RWPE2 (cell line): ENCODE measurements at regions not wholly inside any gene's neighbourhood (a gene's known extent, or its start where the extent isn't known, plus 50 kb on each side); places are given as distances from the start of the nearest gene placed in this dataset.

ENCODE experiments used
- ATAC-seq: fragments of 200-7000 bp; cut with Tn5 transposase; 3 replicates; pipeline ENCODE4 v1.9.1; 2021; ENCODE audit warnings: low read depth
- DNase-seq: peaks from one replicate; pipeline ENCODE4 v3.0.0-alpha.2; 2020; ENCODE audit warnings: low spot score
- H3K27ac ChIP-seq: fragments of 450-650 bp; 2 replicates; pipeline ENCODE4 v1.5.1; 2017; ENCODE audit warnings: mild to moderate bottlenecking; ENCODE audit not compliant: poor library complexity, severe bottlenecking
- H3K27me3 ChIP-seq: fragments of 250-450 bp; sonication (Bioruptor Pico); 2 replicates; pipeline ENCODE4 v1.5.1; 2021; ENCODE audit warnings: mild to moderate bottlenecking, moderate library complexity; ENCODE audit not compliant: insufficient read depth, poor library complexity, severe bottlenecking
- H3K36me3 ChIP-seq: fragments of 250-450 bp; sonication (Bioruptor Pico); 2 replicates; pipeline ENCODE4 v1.5.1; 2020; ENCODE audit warnings: low read depth, mild to moderate bottlenecking, moderate library complexity
- H3K4me1 ChIP-seq: fragments of 250-450 bp; sonication (Bioruptor Pico); 2 replicates; pipeline ENCODE4 v1.5.1; 2021; ENCODE audit warnings: mild to moderate bottlenecking, moderate library complexity; ENCODE audit not compliant: insufficient read depth, poor library complexity, severe bottlenecking
- H3K4me3 ChIP-seq: fragments of 250-450 bp; sonication (Bioruptor Pico); 2 replicates; pipeline ENCODE4 v1.5.1; 2021; ENCODE audit warnings: mild to moderate bottlenecking, moderate library complexity; ENCODE audit not compliant: severe bottlenecking
- H3K9me3 ChIP-seq: fragments of 250-450 bp; sonication (Bioruptor Pico); 2 replicates; pipeline ENCODE4 v1.5.1; 2021; ENCODE audit warnings: mild to moderate bottlenecking, moderate library complexity; ENCODE audit not compliant: severe bottlenecking
- TF ChIP-seq, protein P1 (sequence below): fragments of 450-650 bp; IDR thresholded peaks from one replicate; pipeline ENCODE4 v1.5.1; 2017; ENCODE audit warnings: mild to moderate bottlenecking, moderate library complexity; ENCODE audit not compliant: poor library complexity, severe bottlenecking

DNA sequence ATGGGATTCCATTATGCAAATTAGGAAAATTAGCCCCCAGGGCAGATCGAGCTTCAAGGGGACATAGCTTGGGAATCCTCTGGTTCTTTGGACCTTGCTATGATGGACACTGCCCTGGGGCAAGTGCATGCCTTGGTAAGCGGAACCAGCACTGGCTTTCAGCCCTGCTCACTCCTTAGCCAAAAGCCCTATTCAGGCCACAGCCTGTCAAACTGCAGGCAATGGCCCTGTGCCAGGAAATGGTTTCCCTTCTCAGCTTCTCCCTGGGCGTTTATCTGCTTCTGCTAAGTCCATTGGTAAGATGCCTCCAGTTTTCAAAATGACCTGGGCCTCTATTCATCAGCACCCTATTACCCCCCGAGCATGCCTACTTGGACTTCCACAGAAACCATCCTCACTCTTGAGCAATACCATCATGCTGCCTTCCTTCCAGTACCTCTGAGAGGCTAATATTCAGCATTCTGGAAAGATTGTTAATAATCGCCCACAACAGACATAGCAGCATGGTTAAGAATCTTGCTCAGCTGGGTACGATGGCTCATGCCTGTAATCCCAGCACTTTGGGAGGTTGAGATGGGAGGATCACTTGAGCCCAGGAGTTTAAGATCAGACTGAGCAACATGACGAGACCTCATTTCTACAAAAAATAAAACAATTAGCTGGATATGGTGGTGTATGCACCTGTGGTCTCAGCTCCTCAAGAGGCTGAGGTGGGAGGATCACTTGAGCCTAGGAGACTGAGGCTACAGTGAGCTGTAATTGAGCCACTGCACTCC lies 918.6 kb upstream of the AUTS2 start:
- no peaks in the 10 kb centered on the region for H3K36me3 ChIP-seq
- no peak for ATAC-seq
- no peak for DNase-seq
- no peak overlapping the region for H3K4me3 ChIP-seq
- TF ChIP-seq, protein P1, sequence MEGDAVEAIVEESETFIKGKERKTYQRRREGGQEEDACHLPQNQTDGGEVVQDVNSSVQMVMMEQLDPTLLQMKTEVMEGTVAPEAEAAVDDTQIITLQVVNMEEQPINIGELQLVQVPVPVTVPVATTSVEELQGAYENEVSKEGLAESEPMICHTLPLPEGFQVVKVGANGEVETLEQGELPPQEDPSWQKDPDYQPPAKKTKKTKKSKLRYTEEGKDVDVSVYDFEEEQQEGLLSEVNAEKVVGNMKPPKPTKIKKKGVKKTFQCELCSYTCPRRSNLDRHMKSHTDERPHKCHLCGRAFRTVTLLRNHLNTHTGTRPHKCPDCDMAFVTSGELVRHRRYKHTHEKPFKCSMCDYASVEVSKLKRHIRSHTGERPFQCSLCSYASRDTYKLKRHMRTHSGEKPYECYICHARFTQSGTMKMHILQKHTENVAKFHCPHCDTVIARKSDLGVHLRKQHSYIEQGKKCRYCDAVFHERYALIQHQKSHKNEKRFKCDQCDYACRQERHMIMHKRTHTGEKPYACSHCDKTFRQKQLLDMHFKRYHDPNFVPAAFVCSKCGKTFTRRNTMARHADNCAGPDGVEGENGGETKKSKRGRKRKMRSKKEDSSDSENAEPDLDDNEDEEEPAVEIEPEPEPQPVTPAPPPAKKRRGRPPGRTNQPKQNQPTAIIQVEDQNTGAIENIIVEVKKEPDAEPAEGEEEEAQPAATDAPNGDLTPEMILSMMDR: no peak
- H3K4me1 ChIP-seq: no peaks in the 10 kb centered on the region
- H3K27me3 ChIP-seq: no peaks in the 10 kb centered on the region
- no peak overlapping the region for H3K27ac ChIP-seq
- H3K9me3 ChIP-seq: no peaks in the 10 kb centered on the region

GRCh38 chr7:68680235-68680872 lies 917.9 kb upstream of the AUTS2 start:
- no peaks in the 10 kb centered on the region for H3K36me3 ChIP-seq
- H3K27ac ChIP-seq: no peak overlapping the region
- ATAC-seq (no peak), DNase-seq (no peak)
- H3K27me3 ChIP-seq: no peaks in the 10 kb centered on the region
- TF ChIP-seq, protein P1: no peak
- no peaks in the 10 kb centered on the region for H3K9me3 ChIP-seq
- no peaks in the 10 kb centered on the region for H3K4me1 ChIP-seq
- H3K4me3 ChIP-seq: no peak overlapping the region

DNA sequence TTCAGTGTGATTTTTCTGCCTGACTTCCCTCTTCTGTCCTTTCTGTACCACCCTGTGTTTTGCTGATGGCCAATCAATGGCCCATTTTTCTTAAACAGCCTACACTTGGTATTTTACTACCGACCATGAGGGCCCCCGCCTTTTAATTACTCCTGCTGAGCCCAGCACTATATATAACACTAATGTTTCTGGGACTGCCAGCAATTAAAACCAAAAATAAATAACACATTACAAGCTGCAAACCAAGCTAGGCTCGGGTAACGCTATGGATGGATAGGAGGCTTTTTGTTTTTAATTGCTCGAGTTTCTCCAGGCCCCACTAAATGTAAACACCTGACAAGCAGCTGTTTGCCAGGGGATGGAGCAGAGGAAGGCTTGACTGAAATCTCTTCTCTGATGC lies 915.4 kb upstream of the AUTS2 start:
- ATAC-seq (no peak), DNase-seq (no peak)
- Histone ChIP-seq H3K4me1 (no peaks in the 10 kb centered on the region), H3K36me3 (no peaks in the 10 kb centered on the region), H3K4me3 (no peak overlapping the region), H3K27ac (no peak overlapping the region), H3K9me3 (no peaks in the 10 kb centered on the region), H3K27me3 (no peaks in the 10 kb centered on the region)
- TF ChIP-seq, protein P1: no peak

GRCh38 chr7:68684246-68684839 lies 913.9 kb upstream of the AUTS2 start:
- no peak for DNase-seq
- H3K36me3 ChIP-seq: no peaks in the 10 kb centered on the region
- H3K27me3 ChIP-seq: no peaks in the 10 kb centered on the region
- H3K27ac ChIP-seq: no peak overlapping the region
- no peaks in the 10 kb centered on the region for H3K9me3 ChIP-seq
- TF ChIP-seq, protein P1: no peak
- H3K4me3 ChIP-seq: no peak overlapping the region
- H3K4me1 ChIP-seq: no peaks in the 10 kb centered on the region
- no peak for ATAC-seq
